ENCODE measurements at regions not wholly inside any gene's neighbourhood (a gene's known extent, or its start where the extent isn't known, plus 50 kb on each side); places are given as distances from the start of the nearest gene placed in this dataset.

DNA sequence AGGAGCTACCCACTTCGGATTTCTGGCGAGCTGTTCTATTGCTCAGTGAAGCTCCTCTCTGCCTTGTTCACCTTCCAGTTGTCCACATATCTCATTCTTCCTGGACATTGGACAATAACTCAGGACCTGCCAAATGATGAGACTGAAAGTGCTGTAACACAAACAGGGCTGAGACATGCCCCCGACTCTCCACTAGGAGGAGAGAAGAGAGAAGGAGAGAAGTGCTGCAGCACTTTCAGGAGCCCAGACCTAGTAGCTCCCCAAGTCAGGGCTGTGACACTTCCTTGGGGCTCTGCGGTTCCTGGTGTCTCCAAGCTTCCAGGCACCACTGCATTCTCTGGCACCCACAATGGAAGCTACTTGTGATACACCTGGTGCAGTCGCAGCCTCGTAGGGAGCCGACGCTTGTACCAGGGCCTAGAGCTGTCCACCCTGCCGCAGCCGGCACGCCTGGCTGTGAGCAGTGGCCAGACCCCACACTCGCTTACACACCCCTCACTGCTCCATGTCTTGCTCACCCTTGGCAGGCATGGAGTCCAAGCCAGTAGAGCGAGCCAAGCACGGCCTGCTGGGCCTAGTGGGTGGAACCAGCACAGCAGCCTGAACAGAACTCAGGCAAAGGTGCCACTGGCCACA is 234.9 kb downstream of the TECRL start:
- no peaks in the 10 kb centered on the region for H3K4me1 ChIP-seq
- H3K27ac ChIP-seq: no peak overlapping the region
- H3K4me3 ChIP-seq: no peak overlapping the region
- H3K27me3 ChIP-seq: no peaks in the 10 kb centered on the region
- DNase-seq: no peak
- TF ChIP-seq, protein P1, sequence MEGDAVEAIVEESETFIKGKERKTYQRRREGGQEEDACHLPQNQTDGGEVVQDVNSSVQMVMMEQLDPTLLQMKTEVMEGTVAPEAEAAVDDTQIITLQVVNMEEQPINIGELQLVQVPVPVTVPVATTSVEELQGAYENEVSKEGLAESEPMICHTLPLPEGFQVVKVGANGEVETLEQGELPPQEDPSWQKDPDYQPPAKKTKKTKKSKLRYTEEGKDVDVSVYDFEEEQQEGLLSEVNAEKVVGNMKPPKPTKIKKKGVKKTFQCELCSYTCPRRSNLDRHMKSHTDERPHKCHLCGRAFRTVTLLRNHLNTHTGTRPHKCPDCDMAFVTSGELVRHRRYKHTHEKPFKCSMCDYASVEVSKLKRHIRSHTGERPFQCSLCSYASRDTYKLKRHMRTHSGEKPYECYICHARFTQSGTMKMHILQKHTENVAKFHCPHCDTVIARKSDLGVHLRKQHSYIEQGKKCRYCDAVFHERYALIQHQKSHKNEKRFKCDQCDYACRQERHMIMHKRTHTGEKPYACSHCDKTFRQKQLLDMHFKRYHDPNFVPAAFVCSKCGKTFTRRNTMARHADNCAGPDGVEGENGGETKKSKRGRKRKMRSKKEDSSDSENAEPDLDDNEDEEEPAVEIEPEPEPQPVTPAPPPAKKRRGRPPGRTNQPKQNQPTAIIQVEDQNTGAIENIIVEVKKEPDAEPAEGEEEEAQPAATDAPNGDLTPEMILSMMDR (IDR thresholded peaks at IDR 0.05): no peak
- TF ChIP-seq POLR2A (IDR thresholded peaks at IDR 0.05): no peak
- H3K36me3 ChIP-seq: no peaks in the 10 kb centered on the region
- H3K9me3 ChIP-seq: no peaks in the 10 kb centered on the region

DNA sequence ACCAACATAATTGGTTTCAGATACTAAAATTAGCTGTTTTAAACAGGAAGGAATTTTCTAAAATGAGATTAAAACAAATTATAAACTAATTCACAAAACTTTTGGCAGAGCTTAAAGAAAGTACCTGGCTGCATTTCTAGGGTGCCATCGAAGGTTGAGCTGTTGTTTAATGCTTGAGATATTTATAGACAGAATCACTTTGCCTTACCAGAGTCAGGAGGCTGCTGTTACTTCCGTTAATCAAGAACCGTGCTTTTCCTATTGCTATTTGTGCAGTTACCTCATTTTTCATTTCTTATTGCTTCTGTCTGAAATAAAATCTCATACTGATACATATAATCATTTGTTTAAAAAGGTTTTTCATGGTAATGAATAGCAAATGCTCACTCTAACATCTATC is 242.9 kb downstream of the TECRL start:
- no peaks in the 10 kb centered on the region for H3K9me3 ChIP-seq
- no peaks in the 10 kb centered on the region for H3K27me3 ChIP-seq
- H3K36me3 ChIP-seq: no peaks in the 10 kb centered on the region
- no peak for TF ChIP-seq POLR2A (IDR thresholded peaks at IDR 0.05)
- TF ChIP-seq, protein P1 (IDR thresholded peaks at IDR 0.05): no peak
- no peak overlapping the region for H3K27ac ChIP-seq
- no peak overlapping the region for H3K4me3 ChIP-seq
- DNase-seq: no peak
- H3K4me1 ChIP-seq: no peaks in the 10 kb centered on the region

DNA sequence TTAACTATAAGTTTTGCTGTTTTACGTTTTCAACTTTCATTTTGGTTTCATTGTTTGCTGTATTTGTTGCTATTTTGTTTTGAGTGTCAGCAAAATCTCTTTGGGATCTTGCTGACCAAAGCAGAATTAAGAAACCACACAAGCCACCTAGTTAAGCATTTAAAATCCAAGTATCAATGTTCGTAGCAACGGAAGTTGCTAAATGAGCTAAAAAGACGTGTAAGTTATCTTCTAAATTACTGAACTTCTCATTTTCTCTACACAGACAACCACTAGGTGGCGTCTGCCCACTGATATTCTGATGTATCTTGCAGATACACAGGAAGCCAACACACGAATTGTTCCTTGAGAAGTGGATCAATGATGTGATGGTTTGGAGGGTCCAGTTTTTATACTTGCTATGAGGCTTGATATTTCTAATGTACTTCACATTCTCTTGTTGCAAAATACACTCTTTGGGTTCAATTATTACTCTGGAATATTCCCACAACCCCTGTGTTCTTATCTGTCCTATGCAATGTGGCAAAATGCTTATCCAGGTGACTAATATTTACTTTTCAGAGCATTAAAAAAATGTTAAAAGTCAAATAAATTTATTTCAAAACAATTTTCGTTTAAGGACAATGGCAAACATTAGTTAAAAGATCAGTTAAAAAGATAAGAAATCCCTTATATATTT is 250.5 kb downstream of the TECRL start:
- peak overlapping the region in 1 of 4 donors; percentile 9 for H3K4me3 ChIP-seq
- H3K27me3 ChIP-seq: no peaks in the 10 kb centered on the region
- H3K36me3 ChIP-seq: no peaks in the 10 kb centered on the region
- no peaks in the 10 kb centered on the region for H3K9me3 ChIP-seq
- TF ChIP-seq, protein P1 (IDR thresholded peaks at IDR 0.05): peak in 4 of 6 experiments; percentile 39 to 54 (median 46)
- no peak for TF ChIP-seq POLR2A (IDR thresholded peaks at IDR 0.05)
- DNase-seq: peak in 2 of 3 donors; percentile 24 to 54
- no peak overlapping the region for H3K27ac ChIP-seq
- H3K4me1 ChIP-seq: no peaks in the 10 kb centered on the region

DNA sequence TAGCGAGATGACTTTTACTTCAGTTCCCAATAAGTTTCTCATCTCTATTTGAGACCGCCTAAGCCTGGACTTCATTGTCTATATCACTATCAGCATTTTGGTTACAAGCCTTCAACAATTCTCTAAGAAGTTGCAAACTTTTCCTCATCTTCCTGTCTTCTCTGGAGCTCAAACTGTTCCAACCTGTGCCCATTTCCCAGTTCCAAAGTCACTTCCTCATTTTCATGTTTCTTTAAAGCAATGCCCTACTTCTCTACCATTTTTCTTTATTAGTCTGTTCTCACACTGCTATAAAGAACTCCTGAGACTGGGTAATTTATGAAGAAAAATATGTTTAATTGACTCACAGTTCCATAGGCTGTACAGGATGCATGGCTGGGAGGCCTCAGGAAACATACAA is 251.9 kb downstream of the TECRL start:
- Histone ChIP-seq H3K27ac (no peak overlapping the region), H3K4me1 (no peaks in the 10 kb centered on the region), H3K27me3 (no peaks in the 10 kb centered on the region), H3K36me3 (no peaks in the 10 kb centered on the region), H3K9me3 (no peaks in the 10 kb centered on the region), H3K4me3 (no peak overlapping the region)
- TF ChIP-seq, protein P1 (IDR thresholded peaks at IDR 0.05): no peak
- TF ChIP-seq POLR2A (IDR thresholded peaks at IDR 0.05): no peak
- no peak for DNase-seq

DNA sequence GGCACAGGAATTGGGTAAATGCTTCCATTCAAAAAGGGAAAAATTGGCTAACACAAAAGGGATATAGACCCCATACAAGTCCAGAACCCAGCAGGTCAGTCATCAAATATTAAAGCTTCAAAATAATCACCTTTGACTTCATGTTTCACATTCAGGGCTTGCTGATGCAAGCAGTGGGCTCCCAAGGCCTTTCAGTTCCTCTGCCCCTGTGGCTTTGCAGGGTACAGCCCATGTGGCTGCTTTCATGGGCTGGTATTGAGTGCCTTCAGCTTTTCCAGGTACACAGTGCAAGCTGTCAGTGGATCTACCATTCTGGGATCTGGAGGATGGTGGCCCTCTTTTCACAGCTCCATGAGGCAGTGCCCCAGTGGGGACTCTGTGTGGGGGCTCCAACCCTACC is 253.0 kb downstream of the TECRL start:
- DNase-seq: no peak
- Histone ChIP-seq H3K9me3 (no peaks in the 10 kb centered on the region), H3K27me3 (no peaks in the 10 kb centered on the region), H3K4me1 (no peaks in the 10 kb centered on the region), H3K27ac (no peak overlapping the region), H3K36me3 (no peaks in the 10 kb centered on the region), H3K4me3 (no peak overlapping the region)
- no peak for TF ChIP-seq POLR2A (IDR thresholded peaks at IDR 0.05)
- TF ChIP-seq, protein P1 (IDR thresholded peaks at IDR 0.05): no peak

Data from Peyer's patch (tissue), 4 donors.